Skeletal muscle cell (primary cell): ENCODE measurements at regions not wholly inside any gene's neighbourhood (a gene's known extent, or its start where the extent isn't known, plus 50 kb on each side); places are given as distances from the start of the nearest gene placed in this dataset.

ENCODE experiments used
- DNase-seq: peaks from one replicate; pipeline ENCODE4 v3.0.0-alpha.2; 2010; ENCODE audit warnings: low read depth
- H3K4me3 ChIP-seq: 2 replicates; pipeline ENCODE4 v1.5.1; 2011; ENCODE audit warnings: low read depth, mild to moderate bottlenecking, control low read depth, low read length, moderate library complexity

GRCh38 chr22:48908547-48908946 is 919.1 kb downstream of the BRD1 start:
- no peak overlapping the region for H3K4me3 ChIP-seq
- DNase-seq = no peak

- DNase-seq = no peak
- H3K4me3 ChIP-seq = no peak overlapping the region
Observed at GRCh38 chr22:48907591-48907990, 920.1 kb downstream of the BRD1 start.

- H3K4me3 ChIP-seq = no peak overlapping the region
- DNase-seq = no peak
Observed at GRCh38 chr22:48906216-48906835, 921.3 kb downstream of the BRD1 start.

GRCh38 chr22:48905206-48905975 is 922.3 kb downstream of the BRD1 start:
- DNase-seq = no peak
- H3K4me3 ChIP-seq = no peak overlapping the region

GRCh38 chr22:48902983-48903650 is 924.6 kb downstream of the BRD1 start:
- DNase-seq = no peak
- no peak overlapping the region for H3K4me3 ChIP-seq

- DNase-seq = no peak
- H3K4me3 ChIP-seq = no peak overlapping the region
Observed at GRCh38 chr22:48902001-48902869, 925.4 kb downstream of the BRD1 start.

GRCh38 chr22:48901324-48901723 is 926.3 kb downstream of the BRD1 start:
- no peak for DNase-seq
- H3K4me3 ChIP-seq = no peak overlapping the region

- DNase-seq = no peak
- H3K4me3 ChIP-seq = no peak overlapping the region
Observed at GRCh38 chr22:48900626-48901025, 927.0 kb downstream of the BRD1 start.

GRCh38 chr22:48900327-48900597 is 927.4 kb downstream of the BRD1 start:
- no peak for DNase-seq
- no peak overlapping the region for H3K4me3 ChIP-seq

- no peak for DNase-seq
Observed at GRCh38 chr22:48899523-48900326, 927.9 kb downstream of the BRD1 start.

GRCh38 chr22:48898524-48899250 is 929.0 kb downstream of the BRD1 start:
- no peak for DNase-seq
- H3K4me3 ChIP-seq = no peak overlapping the region

More at GRCh38 chr22:48899523-48900326, 927.9 kb downstream of the BRD1 start:
- no peak overlapping the region for H3K4me3 ChIP-seq

- DNase-seq = no peak
- H3K4me3 ChIP-seq = no peak overlapping the region
Observed at GRCh38 chr22:48897645-48898370, 929.9 kb downstream of the BRD1 start.

GRCh38 chr22:48896766-48897644 is 930.7 kb downstream of the BRD1 start:
- H3K4me3 ChIP-seq = no peak overlapping the region
- no peak for DNase-seq

GRCh38 chr22:48895831-48896765 is 931.6 kb downstream of the BRD1 start:
- DNase-seq = no peak
- H3K4me3 ChIP-seq = no peak overlapping the region

GRCh38 chr22:48895336-48895735 is 932.3 kb downstream of the BRD1 start:
- no peak for DNase-seq
- H3K4me3 ChIP-seq = no peak overlapping the region

- no peak overlapping the region for H3K4me3 ChIP-seq
- no peak for DNase-seq
Observed at GRCh38 chr22:48894804-48895250, 932.8 kb downstream of the BRD1 start.
